ENCODE measurements at regions not wholly inside any gene's neighbourhood (a gene's known extent, or its start where the extent isn't known, plus 50 kb on each side); places are given as distances from the start of the nearest gene placed in this dataset.

- TF ChIP-seq FOXK2 (IDR thresholded peaks at IDR 0.05) = no peak
Measured at GRCh38 chr10:36647540-36647939, 477.9 kb upstream of the ANKRD30A start (continued).

- in situ Hi-C loops (cut with MboI) (no loop called here), intact Hi-C loops (cut with micrococcal nuclease; ENCODE audit: unreplicated experiment) (no loop called here)
- H2AFZ ChIP-seq (ENCODE audit: control insufficient read depth, low read depth, low read length) = no peak overlapping the region
- 28% methylated on average over 4 of the region's 4 CpGs for WGBS (ENCODE audit: insufficient coverage, insufficient replicate concordance, low lambda C conversion rate, missing lambda C conversion rate)
- H3K4me3 ChIP-seq = no peak overlapping the region
- ChIA-PET SMC1A (ENCODE audit: uncharacterized antibody, unreplicated experiment) (no interaction called here), RAD21 (ENCODE audit: unreplicated experiment) (no interaction called here), CTCF (no interaction called here), POLR2A (no interaction called here)
- no TSS peak for BruUV-seq (replicated peaks)
- no peaks in the 10 kb centered on the region for H3K9me3 ChIP-seq (replicated peaks; ENCODE audit: control insufficient read depth, insufficient read depth, low read length)
- H3K9ac ChIP-seq (ENCODE audit: control insufficient read depth, insufficient read depth, low read length) = no peak overlapping the region
- H3K27me3 ChIP-seq (replicated peaks in 1 of 2; ENCODE audit: control insufficient read depth in 2 of 2, insufficient read depth in 2 of 2, low read length in 1 of 2) = no peaks in the 10 kb centered on the region
- TF ChIP-seq YY1 (IDR thresholded peaks at IDR 0.05; ENCODE audit: low read depth, low read length) = no peak
- no peak for TF ChIP-seq NRF1 (conservative IDR thresholded peaks at IDR 0.05; ENCODE audit: low read depth, low read length)
- no peak for TF ChIP-seq CBX3 (IDR thresholded peaks at IDR 0.05; ENCODE audit: borderline replicate concordance, low read depth)
- TF ChIP-seq POLR2AphosphoS5 (IDR thresholded peaks at IDR 0.05; ENCODE audit: low read length) = no peak
- TF ChIP-seq EP300 (IDR thresholded peaks at IDR 0.05; ENCODE audit: borderline replicate concordance in 1 of 2, control insufficient read depth in 1 of 2, low read depth in 2 of 2, low read length in 2 of 2) = no peak
- no peak for TF ChIP-seq POLR2AphosphoS2 (IDR thresholded peaks at IDR 0.05; ENCODE audit: low read depth, low read length)
- no peak for TF ChIP-seq ZNF384 (IDR thresholded peaks at IDR 0.05; ENCODE audit: borderline replicate concordance, low read depth, low read length)
- TF ChIP-seq FOS (IDR thresholded peaks at IDR 0.05; ENCODE audit: borderline replicate concordance, extremely low read depth, insufficient read length) = no peak
- TF ChIP-seq SUZ12 (IDR thresholded peaks at IDR 0.05; ENCODE audit: unreplicated experiment) = no peak
- TF ChIP-seq GATAD2B (conservative IDR thresholded peaks at IDR 0.05; ENCODE audit: low read depth) = no peak
- FAIRE-seq = no peak
- H3K27ac ChIP-seq (ENCODE audit: control insufficient read depth, insufficient read depth) = no peak overlapping the region
- H3K79me2 ChIP-seq (ENCODE audit: control insufficient read depth, insufficient read depth, low read length) = no peaks in the 10 kb centered on the region
- no peak for DNase-seq (ENCODE audit: low read depth, low spot score)
- H4K20me1 ChIP-seq (ENCODE audit: control insufficient read depth, insufficient read depth) = no peaks in the 10 kb centered on the region
- no peak for ATAC-seq
- H3K4me1 ChIP-seq (ENCODE audit: control insufficient read depth, insufficient read depth, low read length) = no peaks in the 10 kb centered on the region
- no peaks in the 10 kb centered on the region for H3K36me3 ChIP-seq (ENCODE audit: control insufficient read depth in 2 of 2, insufficient read depth in 2 of 2, low read length in 1 of 2)
- H3K4me2 ChIP-seq (ENCODE audit: control insufficient read depth, insufficient read depth) = no peak overlapping the region
Measured at GRCh38 chr10:36640626-36641025, 484.8 kb upstream of the ANKRD30A start.
